Psoas muscle (tissue), 7 donors: ENCODE measurements at regions not wholly inside any gene's neighbourhood (a gene's known extent, or its start where the extent isn't known, plus 50 kb on each side); places are given as distances from the start of the nearest gene placed in this dataset.
A peak's percentile ranks its signal among the peaks of the same experiment; 100 is the strongest.

Experiments
- ATAC-seq, 4 donors: fragments of 200-7000 bp; cut with Tn5 transposase; one replicate each; pipeline ENCODE4 v1.9.1; 2020; ENCODE audit warnings: moderate library complexity in 3 of 4, mild to moderate bottlenecking in 2 of 4
- DNase-seq, 2 donors: peaks; one replicate each; pipeline ENCODE4 v3.0.0-alpha.2; 2020
- H3K27ac ChIP-seq: fragments of 200-600 bp; one replicate; pipeline ENCODE4 v1.8.0; 2022
- H3K27me3 ChIP-seq, 3 donors: fragments of 200-600 bp in 1 of 3; one replicate each; pipeline versions ENCODE4 v1.6.1 to v1.8.0; 2013 to 2022; ENCODE audit warnings: low read length in 2 of 3, mild to moderate bottlenecking in 2 of 3, moderate library complexity in 1 of 3; ENCODE audit not compliant: insufficient read depth in 3 of 3
- H3K36me3 ChIP-seq, 2 donors: fragments of 200-600 bp in 1 of 2; one replicate each; pipeline versions ENCODE4 v1.6.1 to v1.8.0; 2013 to 2022; ENCODE audit warnings: low read depth in 1 of 2, mild to moderate bottlenecking in 1 of 2, moderate library complexity in 1 of 2; ENCODE audit not compliant: insufficient read depth in 1 of 2
- H3K4me1 ChIP-seq: fragments of 200-600 bp; one replicate; pipeline ENCODE4 v1.8.0; 2022
- H3K4me3 ChIP-seq: fragments of 200-600 bp; one replicate; pipeline ENCODE4 v1.8.0; 2022; ENCODE audit warnings: mild to moderate bottlenecking
- H3K9me3 ChIP-seq: fragments of 200-600 bp; one replicate; pipeline ENCODE4 v1.8.0; 2022
- WGBS, 3 donors: extraction: QIAGEN DNeasy Blood & Tissue Kit; methylation state at CpG; one replicate each; pipeline versions ENCODE4 v1.1.6 to v1.1.7; 2013; 5-methylcytosine and 5-hydroxymethylcytosine counted together
- intact Hi-C, 2 donors: fragments of 100-400 bp; cut with DNase I; formaldehyde crosslinking; loops; one replicate each; pipeline versions ENCODE4 v1.11.0 to v1.14.2; 2022
- TF ChIP-seq, protein P1 (sequence below): fragments of 200-600 bp; IDR thresholded peaks from one replicate; pipeline ENCODE4 v1.8.0; 2022; ENCODE audit warnings: antibody characterized with exemption
- donor health status: healthy with polysubstance abuse.
- donor health status: DM: no; HTN: no; CAD: no; lungs with moderate emphysema.
- donor health status: Bipolar disorder and iron deficiency.
- donor health status: healthy.
- donor health status: DM: yes; HTN: yes; CAD: no.
- donor health status: DM: no; HTN: no; CAD: no.
- donor health status: DM: yes; HTN: yes; CAD: no.

- Histone ChIP-seq H3K27me3 (no peaks in the 10 kb centered on the region), H3K4me3 (no peak overlapping the region), H3K4me1 (no peaks in the 10 kb centered on the region), H3K27ac (no peak overlapping the region), H3K9me3 (no peaks in the 10 kb centered on the region), H3K36me3 (no peaks in the 10 kb centered on the region)
- DNase-seq: no peak
- no peak for ATAC-seq
- 76 to 86% (median 80%) methylated on average over 5 of the region's 5 CpGs for WGBS, 3 donors
- intact Hi-C loops: no loop called here
- TF ChIP-seq, protein P1, sequence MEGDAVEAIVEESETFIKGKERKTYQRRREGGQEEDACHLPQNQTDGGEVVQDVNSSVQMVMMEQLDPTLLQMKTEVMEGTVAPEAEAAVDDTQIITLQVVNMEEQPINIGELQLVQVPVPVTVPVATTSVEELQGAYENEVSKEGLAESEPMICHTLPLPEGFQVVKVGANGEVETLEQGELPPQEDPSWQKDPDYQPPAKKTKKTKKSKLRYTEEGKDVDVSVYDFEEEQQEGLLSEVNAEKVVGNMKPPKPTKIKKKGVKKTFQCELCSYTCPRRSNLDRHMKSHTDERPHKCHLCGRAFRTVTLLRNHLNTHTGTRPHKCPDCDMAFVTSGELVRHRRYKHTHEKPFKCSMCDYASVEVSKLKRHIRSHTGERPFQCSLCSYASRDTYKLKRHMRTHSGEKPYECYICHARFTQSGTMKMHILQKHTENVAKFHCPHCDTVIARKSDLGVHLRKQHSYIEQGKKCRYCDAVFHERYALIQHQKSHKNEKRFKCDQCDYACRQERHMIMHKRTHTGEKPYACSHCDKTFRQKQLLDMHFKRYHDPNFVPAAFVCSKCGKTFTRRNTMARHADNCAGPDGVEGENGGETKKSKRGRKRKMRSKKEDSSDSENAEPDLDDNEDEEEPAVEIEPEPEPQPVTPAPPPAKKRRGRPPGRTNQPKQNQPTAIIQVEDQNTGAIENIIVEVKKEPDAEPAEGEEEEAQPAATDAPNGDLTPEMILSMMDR: no peak
Measured at GRCh38 chr6:8710668-8711431, 275.5 kb upstream of the SLC35B3 start.

GRCh38 chr6:8707956-8708772 is 272.8 kb upstream of the SLC35B3 start:
- intact Hi-C loops: loop anchor here in 1 of 2 donors (10.0 kb wide), 1 partner anchor 707 kb away; no protein-coding TSS in a partner anchor
- Histone ChIP-seq H3K36me3 (no peaks in the 10 kb centered on the region), H3K9me3 (no peaks in the 10 kb centered on the region), H3K4me3 (no peak overlapping the region), H3K27me3 (no peaks in the 10 kb centered on the region), H3K27ac (no peak overlapping the region), H3K4me1 (no peaks in the 10 kb centered on the region)
- TF ChIP-seq, protein P1: peak; percentile 13
- ATAC-seq: peak in 1 of 4 donors; percentile 55
- DNase-seq: no peak
- WGBS, 3 donors: 8 to 15% (median 13%) methylated on average over 7 of the region's 7 CpGs

- no peak overlapping the region for H3K27ac ChIP-seq
- H3K27me3 ChIP-seq: no peaks in the 10 kb centered on the region
- TF ChIP-seq, protein P1: no peak
- no peak for DNase-seq
- intact Hi-C loops: loop anchor here in 1 of 2 donors (10.0 kb wide), 1 partner anchor 707 kb away; no protein-coding TSS in a partner anchor
- H3K4me1 ChIP-seq: no peaks in the 10 kb centered on the region
- no peaks in the 10 kb centered on the region for H3K9me3 ChIP-seq
- no peak overlapping the region for H3K4me3 ChIP-seq
- ATAC-seq: no peak
- 67 to 72% (median 70%) methylated on average over 4 of the region's 4 CpGs for WGBS, 3 donors
- no peaks in the 10 kb centered on the region for H3K36me3 ChIP-seq
Measured at GRCh38 chr6:8707369-8707768, 272.0 kb upstream of the SLC35B3 start.

- WGBS, 3 donors: 28 to 32% (median 31%) methylated on average over 2 of the region's 2 CpGs
- H3K4me1 ChIP-seq: no peaks in the 10 kb centered on the region
- H3K9me3 ChIP-seq: no peaks in the 10 kb centered on the region
- DNase-seq: no peak
- intact Hi-C loops: loop anchor here in 1 of 2 donors (10.0 kb wide), 1 partner anchor 709 kb away; no protein-coding TSS in a partner anchor
- H3K36me3 ChIP-seq: no peaks in the 10 kb centered on the region
- TF ChIP-seq, protein P1: no peak
- H3K4me3 ChIP-seq: no peak overlapping the region
- no peak overlapping the region for H3K27ac ChIP-seq
- no peak for ATAC-seq
- no peaks in the 10 kb centered on the region for H3K27me3 ChIP-seq
Measured at GRCh38 chr6:8705435-8706020, 270.2 kb upstream of the SLC35B3 start.
